Loucy (cell line): ENCODE measurements at regions not wholly inside any gene's neighbourhood (a gene's known extent, or its start where the extent isn't known, plus 50 kb on each side); places are given as distances from the start of the nearest gene placed in this dataset.

Experiments used
- H2AFZ ChIP-seq: fragments of 200-600 bp; sonication (generic); 2 replicates; pipeline ENCODE4 v1.6.0; 2016; ENCODE audit warnings: antibody characterized with exemption, mild to moderate bottlenecking, low read length, moderate library complexity
- H3F3A ChIP-seq: fragments of 200-600 bp; 2 replicates; pipeline ENCODE4 v1.6.0; 2016; ENCODE audit warnings: antibody characterized with exemption, low read depth, mild to moderate bottlenecking
- H3K27me3 ChIP-seq: fragments of 200-600 bp; sonication (generic); 2 replicates; pipeline ENCODE4 v1.6.1; 2014; ENCODE audit warnings: low read length, mild to moderate bottlenecking; ENCODE audit not compliant: insufficient read depth, poor library complexity, severe bottlenecking
- H3K36me3 ChIP-seq: fragments of 200-600 bp; sonication (generic); 2 replicates; pipeline ENCODE4 v1.6.1; 2016; ENCODE audit warnings: low read length; ENCODE audit not compliant: insufficient read depth
- H3K4me1 ChIP-seq: fragments of 200-600 bp; sonication (generic); 2 replicates; pipeline ENCODE4 v1.5.1; 2014; ENCODE audit warnings: low read length, mild to moderate bottlenecking; ENCODE audit not compliant: insufficient read depth, poor library complexity, severe bottlenecking
- H3K4me2 ChIP-seq: fragments of 200-600 bp; sonication (generic); 2 replicates; pipeline ENCODE4 v1.6.0; 2014; ENCODE audit warnings: antibody characterized with exemption, low read length, low read depth, mild to moderate bottlenecking; ENCODE audit not compliant: poor library complexity, severe bottlenecking
- H3K4me3 ChIP-seq: fragments of 200-600 bp; sonication (generic); 2 replicates; pipeline ENCODE4 v1.5.1; 2014; ENCODE audit warnings: low read length, mild to moderate bottlenecking, mixed read lengths; ENCODE audit not compliant: poor library complexity, severe bottlenecking
- H3K79me2 ChIP-seq: fragments of 200-600 bp; sonication (generic); 2 replicates; pipeline ENCODE4 v1.6.1; 2014; ENCODE audit warnings: low read length; ENCODE audit not compliant: insufficient read depth
- H3K9ac ChIP-seq: fragments of 200-600 bp; sonication (generic); 2 replicates; pipeline ENCODE4 v1.6.0; 2014; ENCODE audit warnings: mild to moderate bottlenecking, low read depth, low read length, moderate library complexity; ENCODE audit not compliant: poor library complexity, severe bottlenecking
- H3K9me2 ChIP-seq: fragments of 200-600 bp; sonication (generic); replicated peaks from 2 replicates; pipeline ENCODE4 v1.6.1; 2016; ENCODE audit warnings: low read depth, low read length, mixed read lengths
- H3K9me3 ChIP-seq: fragments of 200-600 bp; sonication (generic); 2 replicates; pipeline ENCODE4 v1.6.1; 2014; ENCODE audit warnings: mild to moderate bottlenecking, antibody characterized with exemption, low read length, low read depth; ENCODE audit not compliant: insufficient read depth
- H4K20me1 ChIP-seq: fragments of 200-600 bp; sonication (generic); 2 replicates; pipeline ENCODE4 v1.6.0; 2014; ENCODE audit warnings: antibody characterized with exemption, low read length, mild to moderate bottlenecking; ENCODE audit not compliant: insufficient read depth, poor library complexity, severe bottlenecking
- CTCF ChIP-seq: fragments of 200-600 bp; sonication (generic); conservative IDR thresholded peaks from 2 replicates; pipeline ENCODE4 v1.5.1; 2014; ENCODE audit warnings: mild to moderate bottlenecking, antibody characterized with exemption, low read length
- EZH2phosphoT487 ChIP-seq: fragments of 200-600 bp; IDR thresholded peaks from 2 replicates; pipeline ENCODE4 v1.6.1; 2018; ENCODE audit warnings: antibody characterized with exemption, mild to moderate bottlenecking, moderate library complexity, borderline replicate concordance

DNA sequence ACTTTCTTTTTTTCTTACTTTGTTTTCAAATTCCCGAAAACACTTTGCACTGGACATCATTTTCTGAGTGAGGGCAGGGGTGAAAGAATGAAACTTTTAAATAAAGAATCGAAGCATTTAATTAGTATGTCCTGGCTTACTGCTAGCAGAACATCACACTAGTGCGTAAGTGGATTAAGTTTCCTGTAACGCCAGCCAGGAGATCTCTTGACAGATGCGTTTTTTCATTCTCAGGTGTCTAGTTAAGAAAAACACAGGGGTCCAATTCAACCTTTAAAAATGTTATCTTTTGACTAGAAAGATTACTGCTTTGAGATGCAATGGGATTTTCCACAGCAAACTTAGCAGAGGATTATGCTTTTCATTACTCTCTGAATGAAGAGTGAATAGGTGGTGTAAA, 858.8 kb upstream of the EPHA7 start:
- Histone ChIP-seq H2AFZ (no peak overlapping the region), H3K9me3 (no peaks in the 10 kb centered on the region), H3F3A (no peaks in the 10 kb centered on the region), H4K20me1 (no peaks in the 10 kb centered on the region), H3K79me2 (no peaks in the 10 kb centered on the region), H3K9ac (no peak overlapping the region), H3K27me3 (no peaks in the 10 kb centered on the region), H3K9me2 (no peaks in the 10 kb centered on the region), H3K36me3 (no peaks in the 10 kb centered on the region), H3K4me3 (no peak overlapping the region), H3K4me2 (no peak overlapping the region), H3K4me1 (no peaks in the 10 kb centered on the region)
- TF ChIP-seq EZH2phosphoT487 (no peak), CTCF (no peak)

GRCh38 chr6:94272327-94272726, 853.0 kb upstream of the EPHA7 start:
- no peaks in the 10 kb centered on the region for H3K27me3 ChIP-seq
- no peak overlapping the region for H3K9ac ChIP-seq
- H3K4me2 ChIP-seq, result no peak overlapping the region
- no peak overlapping the region for H2AFZ ChIP-seq
- no peaks in the 10 kb centered on the region for H4K20me1 ChIP-seq
- no peak overlapping the region for H3K4me3 ChIP-seq
- no peaks in the 10 kb centered on the region for H3K4me1 ChIP-seq
- TF ChIP-seq CTCF, result no peak
- no peak for TF ChIP-seq EZH2phosphoT487
- no peaks in the 10 kb centered on the region for H3F3A ChIP-seq
- no peaks in the 10 kb centered on the region for H3K9me3 ChIP-seq
- no peaks in the 10 kb centered on the region for H3K79me2 ChIP-seq
- no peaks in the 10 kb centered on the region for H3K9me2 ChIP-seq
- H3K36me3 ChIP-seq, result no peaks in the 10 kb centered on the region

DNA sequence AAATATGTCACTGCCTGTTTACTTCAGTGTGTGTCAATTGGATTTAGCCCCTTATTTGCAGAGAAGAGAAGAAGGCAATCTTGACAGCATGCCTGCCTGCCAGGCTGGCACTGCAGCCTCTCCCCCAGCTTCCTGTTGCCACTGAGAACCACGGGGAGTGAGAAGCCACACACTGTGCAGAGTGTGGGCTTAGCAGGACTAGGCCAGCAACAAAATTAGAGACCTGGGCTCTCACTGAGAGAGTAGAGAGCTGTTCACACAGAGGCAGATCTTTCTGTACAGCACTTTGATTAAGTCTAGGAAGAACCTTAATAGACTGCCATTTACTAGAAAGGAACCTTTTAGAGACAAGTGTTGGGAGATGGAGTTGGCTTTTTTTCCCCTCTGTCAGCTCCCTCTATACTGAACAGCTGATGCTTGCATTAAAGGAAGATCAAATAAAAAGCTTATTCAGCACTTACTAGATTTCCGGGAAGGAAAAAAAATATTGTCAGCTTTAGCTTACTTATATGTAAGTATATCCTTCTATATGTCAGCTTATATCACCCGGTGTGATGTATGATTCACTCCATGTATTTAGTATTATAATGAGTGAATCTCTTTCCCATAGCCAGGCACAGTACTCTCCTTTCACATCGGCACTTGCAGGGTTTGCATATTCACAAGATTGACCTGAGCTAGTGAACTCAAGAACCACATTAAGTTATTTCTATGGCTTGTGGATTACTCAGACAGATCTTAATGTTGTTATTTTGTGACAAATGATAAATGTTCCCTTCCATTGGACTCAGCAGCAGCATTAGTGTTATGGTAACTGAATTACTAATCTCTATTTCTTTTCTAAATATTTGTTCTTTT, 851.0 kb upstream of the EPHA7 start:
- no peak overlapping the region for H3K4me3 ChIP-seq
- H3K27me3 ChIP-seq, result no peaks in the 10 kb centered on the region
- no peaks in the 10 kb centered on the region for H3K9me3 ChIP-seq
- no peak overlapping the region for H2AFZ ChIP-seq
- no peaks in the 10 kb centered on the region for H3F3A ChIP-seq
- no peak overlapping the region for H3K9ac ChIP-seq
- H3K4me1 ChIP-seq, result no peaks in the 10 kb centered on the region
- no peak overlapping the region for H3K4me2 ChIP-seq
- no peaks in the 10 kb centered on the region for H3K79me2 ChIP-seq
- TF ChIP-seq CTCF, result no peak
- no peak for TF ChIP-seq EZH2phosphoT487
- H4K20me1 ChIP-seq, result no peaks in the 10 kb centered on the region
- no peaks in the 10 kb centered on the region for H3K9me2 ChIP-seq
- no peaks in the 10 kb centered on the region for H3K36me3 ChIP-seq
